Large intestine (tissue), 3 donors: ENCODE measurements at regions not wholly inside any gene's neighbourhood (a gene's known extent, or its start where the extent isn't known, plus 50 kb on each side); places are given as distances from the start of the nearest gene placed in this dataset.

Experiments used
- DNase-seq, 2 donors: peaks; one replicate each; pipeline versions ENCODE4 v3.0.0 to v3.0.0-alpha.2; 2013
- H3K27ac ChIP-seq: one replicate; pipeline ENCODE4 v1.5.1; 2013; ENCODE audit warnings: low read length
- H3K27me3 ChIP-seq: 2 replicates; pipeline ENCODE4 v1.6.1; 2013; ENCODE audit warnings: low read length; ENCODE audit not compliant: control insufficient read depth, insufficient read depth
- H3K36me3 ChIP-seq: 2 replicates; pipeline ENCODE4 v1.6.1; 2013; ENCODE audit warnings: low read length; ENCODE audit not compliant: control insufficient read depth, insufficient read depth
- H3K4me1 ChIP-seq: one replicate; pipeline ENCODE4 v1.6.1; 2013; ENCODE audit warnings: low read length; ENCODE audit not compliant: control insufficient read depth, insufficient read depth
- H3K4me3 ChIP-seq: one replicate; pipeline ENCODE4 v1.5.1; 2013; ENCODE audit warnings: low read length
- H3K9me3 ChIP-seq: one replicate; pipeline ENCODE4 v1.6.1; 2013; ENCODE audit warnings: mild to moderate bottlenecking, low read depth, low read length, moderate library complexity; ENCODE audit not compliant: control insufficient read depth
- WGBS: methylation state at CpG from one replicate; pipeline ENCODE4 v1.1.5; 2013; ENCODE audit warnings: low lambda C conversion rate; ENCODE audit not compliant: insufficient coverage; 5-methylcytosine and 5-hydroxymethylcytosine counted together

DNA sequence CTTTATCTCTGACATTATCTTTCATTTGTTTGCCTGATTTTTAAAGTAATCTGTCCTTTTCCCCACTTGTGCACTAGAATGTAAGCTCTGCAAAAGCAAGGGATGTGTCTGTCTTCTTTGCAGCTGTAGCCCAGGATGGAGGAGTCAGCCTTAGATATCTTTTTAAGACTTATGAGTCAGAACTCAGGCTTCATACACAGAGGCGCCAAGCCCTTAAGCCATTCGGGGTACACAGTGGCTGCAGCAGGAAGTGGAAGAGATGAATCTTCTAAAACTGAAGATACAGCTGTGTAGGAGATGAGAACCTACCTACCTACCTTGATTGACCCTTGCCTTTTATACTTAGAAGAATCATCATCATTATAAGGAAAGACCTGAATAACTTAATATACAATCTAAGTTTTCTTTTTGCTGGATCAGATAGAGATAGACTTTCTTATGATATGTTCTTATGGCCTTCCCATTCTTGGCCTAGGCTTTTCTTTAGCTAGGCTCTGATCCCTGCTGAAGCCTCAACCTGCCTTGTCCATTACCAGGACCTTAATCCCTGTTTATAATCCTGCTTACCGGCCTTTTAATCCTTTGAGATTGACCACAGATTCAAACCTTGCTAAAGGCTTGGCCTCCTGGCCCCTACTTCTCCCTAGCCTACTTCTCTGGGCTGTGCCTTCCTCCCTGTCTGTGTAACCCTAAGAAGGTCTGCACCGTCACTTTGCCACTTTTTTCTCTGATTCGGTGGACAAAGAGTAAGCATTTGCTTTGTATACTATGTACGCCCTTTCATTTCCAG is 304.5 kb downstream of the PRL start:
- WGBS: no CpG with 5 or more reads among the region's 6 CpGs
- no peak for DNase-seq
- H3K27me3 ChIP-seq: no peaks in the 10 kb centered on the region
- no peaks in the 10 kb centered on the region for H3K9me3 ChIP-seq
- H3K4me1 ChIP-seq: peaks cover 6% of the 10 kb centered on the region
- H3K36me3 ChIP-seq: no peaks in the 10 kb centered on the region
- H3K4me3 ChIP-seq: no peak overlapping the region
- H3K27ac ChIP-seq: no peak overlapping the region

DNA sequence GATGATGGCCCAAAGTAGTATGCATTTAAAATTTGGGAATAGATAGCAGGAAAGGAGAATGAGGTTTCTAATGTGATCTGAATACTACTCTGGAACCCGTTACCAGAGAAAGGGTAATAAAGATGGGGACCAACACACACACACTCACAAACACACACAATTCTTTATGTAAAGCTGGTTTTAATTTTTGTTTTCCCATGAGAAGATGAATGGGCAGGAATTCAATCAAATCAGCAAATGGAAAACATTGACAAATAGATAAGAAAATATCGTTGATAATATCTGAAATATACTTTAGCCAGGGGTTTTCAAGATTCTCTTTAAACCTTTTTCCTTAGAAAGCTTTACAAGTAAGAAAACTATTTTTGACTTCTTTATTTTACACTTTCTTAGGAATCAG is 303.0 kb downstream of the PRL start:
- H3K36me3 ChIP-seq: no peaks in the 10 kb centered on the region
- H3K27ac ChIP-seq: no peak overlapping the region
- 85% methylated on average over 2 of the region's 2 CpGs for WGBS
- no peaks in the 10 kb centered on the region for H3K9me3 ChIP-seq
- no peak overlapping the region for H3K4me3 ChIP-seq
- H3K4me1 ChIP-seq: peaks cover 5% of the 10 kb centered on the region
- no peak for DNase-seq
- H3K27me3 ChIP-seq: no peaks in the 10 kb centered on the region

GRCh38 chr6:21994821-21995220 is 302.0 kb downstream of the PRL start:
- Histone ChIP-seq H3K27me3 (no peaks in the 10 kb centered on the region), H3K4me1 (peaks cover 5% of the 10 kb centered on the region), H3K27ac (no peak overlapping the region), H3K4me3 (no peak overlapping the region), H3K9me3 (no peaks in the 10 kb centered on the region), H3K36me3 (no peaks in the 10 kb centered on the region)
- no CpG with 5 or more reads among the region's 1 CpG for WGBS
- no peak for DNase-seq

DNA sequence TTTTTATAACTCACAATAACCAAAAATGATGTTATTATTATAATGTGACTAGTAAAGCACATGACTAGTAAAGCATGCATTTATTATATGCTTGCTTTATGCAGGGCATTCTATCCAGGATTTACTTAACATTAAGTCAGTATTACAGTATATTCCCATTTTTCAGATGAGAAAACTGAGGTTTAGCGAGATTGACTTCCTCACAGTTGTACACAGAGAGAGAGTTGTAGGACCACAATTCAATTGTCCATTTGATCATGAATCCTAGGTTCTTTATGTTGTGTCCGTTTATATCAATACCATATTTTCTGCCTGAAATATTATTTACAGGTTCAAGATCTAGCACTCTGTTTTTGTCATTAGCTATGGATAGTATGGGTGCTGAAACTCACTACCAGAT is 301.5 kb downstream of the PRL start:
- no peaks in the 10 kb centered on the region for H3K27me3 ChIP-seq
- DNase-seq: no peak
- peaks cover 5% of the 10 kb centered on the region for H3K4me1 ChIP-seq
- no peak overlapping the region for H3K4me3 ChIP-seq
- no peaks in the 10 kb centered on the region for H3K36me3 ChIP-seq
- WGBS: no CpG with 5 or more reads among the region's 2 CpGs
- H3K27ac ChIP-seq: no peak overlapping the region
- no peaks in the 10 kb centered on the region for H3K9me3 ChIP-seq

GRCh38 chr6:21996425-21997118 is 300.3 kb downstream of the PRL start:
- Histone ChIP-seq H3K27ac (peak overlapping the region; percentile 14), H3K9me3 (no peaks in the 10 kb centered on the region), H3K4me3 (no peak overlapping the region), H3K4me1 (peaks cover 5% of the 10 kb centered on the region), H3K36me3 (no peaks in the 10 kb centered on the region), H3K27me3 (no peaks in the 10 kb centered on the region)
- peak in 1 of 2 donors; percentile 20 for DNase-seq
- WGBS: 100% methylated on average over 1 of the region's 5 CpGs

GRCh38 chr6:21997119-21998037 is 299.5 kb downstream of the PRL start:
- H3K4me1 ChIP-seq: peaks cover 5% of the 10 kb centered on the region
- 31% methylated on average over 2 of the region's 5 CpGs for WGBS

DNA sequence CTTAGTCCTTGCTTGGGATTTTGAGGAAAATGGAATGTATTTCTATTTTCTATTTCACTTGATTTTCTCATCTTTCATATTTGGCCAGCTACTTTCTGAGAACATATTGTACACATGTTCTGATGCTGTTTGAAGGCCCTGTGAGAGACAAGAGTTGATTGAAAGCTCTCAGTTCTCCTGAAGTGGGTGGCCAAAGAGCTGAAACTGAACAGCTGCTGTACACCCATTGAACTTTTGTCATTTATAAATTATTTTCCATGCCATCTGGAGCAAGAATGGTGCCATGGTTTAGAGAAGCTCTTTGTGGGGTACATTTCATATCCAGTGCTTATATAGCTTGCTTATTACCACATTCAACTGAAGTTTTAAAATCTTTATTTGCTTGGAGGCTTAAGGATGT is 298.3 kb downstream of the PRL start:
- Histone ChIP-seq H3K4me1 (peaks cover 5% of the 10 kb centered on the region), H3K36me3 (no peaks in the 10 kb centered on the region), H3K9me3 (no peaks in the 10 kb centered on the region), H3K4me3 (no peak overlapping the region), H3K27ac (no peak overlapping the region), H3K27me3 (no peaks in the 10 kb centered on the region)
- DNase-seq: no peak

More at GRCh38 chr6:21997119-21998037, 299.5 kb downstream of the PRL start:
- no peaks in the 10 kb centered on the region for H3K36me3 ChIP-seq
- H3K27me3 ChIP-seq: no peaks in the 10 kb centered on the region
- no peak overlapping the region for H3K4me3 ChIP-seq
- DNase-seq: no peak
- H3K9me3 ChIP-seq: no peaks in the 10 kb centered on the region
- peak overlapping the region; percentile 14 for H3K27ac ChIP-seq

DNA sequence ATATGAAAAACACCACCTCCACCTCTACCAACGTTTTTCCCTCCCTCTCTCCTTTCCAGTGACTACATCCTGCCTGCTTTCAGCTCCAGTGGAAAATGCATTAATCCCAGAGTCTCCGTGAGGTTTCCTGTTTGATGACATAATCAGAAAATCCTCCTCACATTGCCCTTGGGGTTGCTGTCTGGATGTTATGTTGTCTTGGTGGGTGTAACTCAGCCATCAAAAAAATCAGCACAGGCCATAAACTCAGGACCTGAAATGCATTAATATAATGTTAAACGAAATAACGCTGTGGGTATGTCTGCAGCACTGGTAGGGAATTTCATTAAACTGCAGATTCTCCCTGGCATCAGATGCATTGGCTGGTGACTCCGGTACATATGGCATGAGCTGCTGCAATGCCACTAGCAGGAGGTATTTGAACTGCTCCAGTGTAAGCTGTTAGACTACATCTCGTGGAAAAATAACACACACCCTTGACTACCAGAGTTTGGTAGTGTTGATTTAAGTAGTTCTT is 297.8 kb downstream of the PRL start:
- no peak overlapping the region for H3K27ac ChIP-seq
- H3K9me3 ChIP-seq: no peaks in the 10 kb centered on the region
- H3K36me3 ChIP-seq: no peaks in the 10 kb centered on the region
- WGBS: 100% methylated on average over 1 of the region's 6 CpGs
- peak in 1 of 2 donors; percentile 20 for DNase-seq
- H3K4me1 ChIP-seq: peaks cover 5% of the 10 kb centered on the region
- H3K27me3 ChIP-seq: no peaks in the 10 kb centered on the region
- H3K4me3 ChIP-seq: no peak overlapping the region

DNA sequence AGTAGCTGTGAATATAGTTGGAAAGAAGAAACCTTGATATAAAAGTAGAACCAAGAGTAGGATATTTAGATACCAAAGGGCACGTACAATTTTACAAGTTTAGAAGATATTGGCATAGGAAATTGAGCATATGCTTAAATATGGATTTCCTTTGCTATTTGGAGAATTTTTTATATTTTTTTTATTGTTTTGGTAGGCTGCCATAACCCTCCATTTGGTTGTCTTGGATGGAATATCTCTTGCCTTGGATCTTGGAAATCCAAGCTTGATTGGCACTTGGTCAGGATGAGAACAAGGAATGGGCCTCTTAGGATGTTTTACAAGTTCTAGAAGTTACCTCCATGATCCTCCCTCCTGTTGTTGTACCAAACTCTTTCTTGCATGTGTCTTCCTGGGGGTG is 297.1 kb downstream of the PRL start:
- 50% methylated on average over 1 of the region's 1 CpG for WGBS
- no peak for DNase-seq
- no peak overlapping the region for H3K4me3 ChIP-seq
- H3K9me3 ChIP-seq: no peaks in the 10 kb centered on the region
- no peaks in the 10 kb centered on the region for H3K36me3 ChIP-seq
- H3K27ac ChIP-seq: no peak overlapping the region
- peaks cover 5% of the 10 kb centered on the region for H3K4me1 ChIP-seq
- H3K27me3 ChIP-seq: no peaks in the 10 kb centered on the region

DNA sequence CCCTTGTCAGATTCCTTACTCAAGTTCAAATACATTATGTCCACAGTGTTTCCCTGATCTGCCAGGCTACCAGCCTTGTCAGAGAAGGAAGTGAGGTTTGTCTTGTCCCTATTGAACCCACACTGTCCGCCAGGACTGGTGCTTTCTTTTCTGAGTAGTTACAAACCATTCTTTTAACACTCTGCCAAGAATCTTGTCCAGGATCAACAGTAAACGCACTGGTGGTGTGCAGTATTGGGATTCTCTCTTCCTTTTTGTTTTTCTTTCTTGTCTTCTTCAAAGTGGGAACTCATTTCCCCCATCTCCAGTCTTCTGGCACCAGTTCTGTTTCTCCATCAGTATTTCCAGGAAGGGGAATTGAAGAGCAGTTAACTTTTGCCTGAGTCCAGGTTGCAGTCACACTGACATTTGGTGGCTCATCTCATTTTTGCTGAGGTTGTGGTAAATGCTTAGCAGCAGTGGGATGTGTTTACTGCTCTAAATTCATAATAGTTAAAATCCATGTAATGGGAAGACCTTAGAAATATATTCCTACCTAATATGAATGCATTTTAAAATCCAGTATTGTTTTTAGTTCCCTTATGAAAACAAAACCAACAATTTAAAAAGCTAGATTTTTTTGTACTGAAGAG is 295.3 kb downstream of the PRL start:
- WGBS: 100% methylated on average over 1 of the region's 2 CpGs
- H3K4me1 ChIP-seq: peaks cover 5% of the 10 kb centered on the region
- no peak overlapping the region for H3K27ac ChIP-seq
- H3K4me3 ChIP-seq: no peak overlapping the region
- H3K9me3 ChIP-seq: no peaks in the 10 kb centered on the region
- DNase-seq: no peak
- no peaks in the 10 kb centered on the region for H3K27me3 ChIP-seq
- no peaks in the 10 kb centered on the region for H3K36me3 ChIP-seq
